ENCODE measurements at regions not wholly inside any gene's neighbourhood (a gene's known extent, or its start where the extent isn't known, plus 50 kb on each side); places are given as distances from the start of the nearest gene placed in this dataset.

DNA sequence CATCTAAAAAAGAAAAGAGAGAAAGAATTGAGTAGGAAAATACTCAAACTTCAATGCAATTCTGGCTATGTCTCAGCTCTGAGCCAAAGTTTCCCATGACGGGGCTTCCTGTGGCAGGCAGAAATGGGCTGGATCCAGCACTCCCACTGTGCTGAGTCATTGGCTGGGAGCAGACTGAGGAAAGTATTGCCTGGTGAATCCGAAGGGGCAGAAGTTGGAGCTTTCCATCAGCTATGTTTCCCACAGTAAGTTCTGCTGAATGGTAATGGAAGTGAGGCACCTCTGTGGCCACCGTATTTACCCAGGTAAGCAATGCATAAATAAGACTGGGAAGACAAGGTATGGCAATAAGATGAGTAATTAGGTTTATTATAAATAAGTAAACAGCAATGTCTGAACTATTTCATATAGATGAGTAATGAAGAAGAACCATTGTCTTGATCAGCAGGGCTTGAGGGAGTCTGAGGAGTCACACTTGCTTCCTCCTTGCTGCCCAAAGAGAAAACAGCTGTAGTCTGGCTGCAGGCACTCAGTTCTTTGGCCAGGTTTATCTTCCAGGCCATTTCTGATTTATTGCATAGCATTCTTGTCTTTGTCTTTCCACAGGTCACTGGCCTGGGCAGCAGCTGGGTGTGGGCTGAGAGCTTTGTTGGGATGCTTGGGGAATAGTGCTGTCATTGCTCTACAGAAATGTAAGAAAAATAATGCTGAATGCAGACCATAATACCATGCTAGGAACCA is 255.3 kb downstream of the DNAJB9 start:
- TF ChIP-seq TCF4 (CRISPR knock-in tag; IDR thresholded peaks at IDR 0.05; ENCODE audit: borderline replicate concordance) (no peak), CSDC2 (CRISPR knock-in tag; IDR thresholded peaks at IDR 0.05) (no peak)
- no peak for ATAC-seq

DNA sequence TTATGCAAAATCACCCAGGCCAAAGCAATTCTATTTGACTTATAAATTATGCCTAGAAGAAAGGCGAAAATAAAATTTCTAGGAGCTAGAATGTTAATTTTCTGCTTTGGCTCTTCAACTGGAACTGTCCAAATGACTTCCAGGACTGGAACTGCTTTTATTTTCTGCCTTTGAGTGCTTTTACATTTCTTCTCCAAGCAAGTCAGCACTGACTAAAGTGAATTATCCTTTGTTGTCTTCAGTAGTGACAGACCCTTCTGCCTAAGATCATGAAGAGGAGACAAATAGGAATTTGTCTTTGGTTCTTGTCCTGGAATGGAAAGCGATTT is 255.9 kb downstream of the DNAJB9 start:
- no peak for ATAC-seq
- no peak for TF ChIP-seq BACH2 (CRISPR knock-in tag; IDR thresholded peaks at IDR 0.05; ENCODE audit: borderline replicate concordance)
- TF ChIP-seq ZC3H10 (CRISPR knock-in tag; IDR thresholded peaks at IDR 0.05) = no peak
- no peak for TF ChIP-seq RARB (CRISPR knock-in tag; IDR thresholded peaks at IDR 0.05)
- no peak for TF ChIP-seq TOX (CRISPR knock-in tag; IDR thresholded peaks at IDR 0.05; ENCODE audit: borderline replicate concordance)
- no peak for TF ChIP-seq OSR1 (CRISPR knock-in tag; IDR thresholded peaks at IDR 0.05)
- TF ChIP-seq, protein P1, sequence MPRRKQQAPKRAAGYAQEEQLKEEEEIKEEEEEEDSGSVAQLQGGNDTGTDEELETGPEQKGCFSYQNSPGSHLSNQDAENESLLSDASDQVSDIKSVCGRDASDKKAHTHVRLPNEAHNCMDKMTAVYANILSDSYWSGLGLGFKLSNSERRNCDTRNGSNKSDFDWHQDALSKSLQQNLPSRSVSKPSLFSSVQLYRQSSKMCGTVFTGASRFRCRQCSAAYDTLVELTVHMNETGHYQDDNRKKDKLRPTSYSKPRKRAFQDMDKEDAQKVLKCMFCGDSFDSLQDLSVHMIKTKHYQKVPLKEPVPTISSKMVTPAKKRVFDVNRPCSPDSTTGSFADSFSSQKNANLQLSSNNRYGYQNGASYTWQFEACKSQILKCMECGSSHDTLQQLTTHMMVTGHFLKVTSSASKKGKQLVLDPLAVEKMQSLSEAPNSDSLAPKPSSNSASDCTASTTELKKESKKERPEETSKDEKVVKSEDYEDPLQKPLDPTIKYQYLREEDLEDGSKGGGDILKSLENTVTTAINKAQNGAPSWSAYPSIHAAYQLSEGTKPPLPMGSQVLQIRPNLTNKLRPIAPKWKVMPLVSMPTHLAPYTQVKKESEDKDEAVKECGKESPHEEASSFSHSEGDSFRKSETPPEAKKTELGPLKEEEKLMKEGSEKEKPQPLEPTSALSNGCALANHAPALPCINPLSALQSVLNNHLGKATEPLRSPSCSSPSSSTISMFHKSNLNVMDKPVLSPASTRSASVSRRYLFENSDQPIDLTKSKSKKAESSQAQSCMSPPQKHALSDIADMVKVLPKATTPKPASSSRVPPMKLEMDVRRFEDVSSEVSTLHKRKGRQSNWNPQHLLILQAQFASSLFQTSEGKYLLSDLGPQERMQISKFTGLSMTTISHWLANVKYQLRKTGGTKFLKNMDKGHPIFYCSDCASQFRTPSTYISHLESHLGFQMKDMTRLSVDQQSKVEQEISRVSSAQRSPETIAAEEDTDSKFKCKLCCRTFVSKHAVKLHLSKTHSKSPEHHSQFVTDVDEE (CRISPR knock-in tag; IDR thresholded peaks at IDR 0.05) = no peak
- no peak for TF ChIP-seq ZNF565 (CRISPR knock-in tag; conservative IDR thresholded peaks at IDR 0.05; ENCODE audit: low read depth)
- TF ChIP-seq GLIS3 (CRISPR knock-in tag; IDR thresholded peaks at IDR 0.05) = no peak
- no peak for TF ChIP-seq ZNF8 (CRISPR knock-in tag; IDR thresholded peaks at IDR 0.05)
- TF ChIP-seq CSDC2 (CRISPR knock-in tag; IDR thresholded peaks at IDR 0.05) = no peak
- no peak for TF ChIP-seq ESRRG (CRISPR knock-in tag; IDR thresholded peaks at IDR 0.05)
- TF ChIP-seq ZFP3 (CRISPR knock-in tag; IDR thresholded peaks at IDR 0.05) = no peak
- no peak for TF ChIP-seq ZNF70 (CRISPR knock-in tag; IDR thresholded peaks at IDR 0.05)
- no peak for TF ChIP-seq CSRNP3 (CRISPR knock-in tag; IDR thresholded peaks at IDR 0.05)
- TF ChIP-seq SNAI2 (CRISPR knock-in tag; IDR thresholded peaks at IDR 0.05) = no peak

- ATAC-seq = no peak
- TF ChIP-seq RARB (CRISPR knock-in tag; IDR thresholded peaks at IDR 0.05) (no peak), CSRNP3 (CRISPR knock-in tag; IDR thresholded peaks at IDR 0.05) (no peak), PPARA (CRISPR knock-in tag; IDR thresholded peaks at IDR 0.05; ENCODE audit: borderline replicate concordance) (no peak), ARNTL (CRISPR knock-in tag; IDR thresholded peaks at IDR 0.05; ENCODE audit: borderline replicate concordance, low read depth) (no peak), CSDC2 (CRISPR knock-in tag; IDR thresholded peaks at IDR 0.05) (no peak), ISL1 (CRISPR knock-in tag; IDR thresholded peaks at IDR 0.05) (no peak), ZC3H10 (CRISPR knock-in tag; IDR thresholded peaks at IDR 0.05) (no peak), GLIS3 (CRISPR knock-in tag; IDR thresholded peaks at IDR 0.05) (no peak), TOX (CRISPR knock-in tag; IDR thresholded peaks at IDR 0.05; ENCODE audit: borderline replicate concordance) (no peak), PATZ1 (CRISPR knock-in tag; IDR thresholded peaks at IDR 0.05; ENCODE audit: borderline replicate concordance) (no peak), ZFP3 (CRISPR knock-in tag; IDR thresholded peaks at IDR 0.05) (no peak), ESRRG (CRISPR knock-in tag; IDR thresholded peaks at IDR 0.05) (no peak), SNAI2 (CRISPR knock-in tag; IDR thresholded peaks at IDR 0.05) (no peak)
These were observed 266.6 kb downstream of the DNAJB9 start for GRCh38 chr7:108836256-108836655.

- no peak for ATAC-seq
- TF ChIP-seq ISL1 (CRISPR knock-in tag; IDR thresholded peaks at IDR 0.05) (no peak), OSR1 (CRISPR knock-in tag; IDR thresholded peaks at IDR 0.05) (no peak), ZNF70 (CRISPR knock-in tag; IDR thresholded peaks at IDR 0.05) (no peak), CSRNP3 (CRISPR knock-in tag; IDR thresholded peaks at IDR 0.05) (no peak), ESRRG (CRISPR knock-in tag; IDR thresholded peaks at IDR 0.05) (no peak), PPARA (CRISPR knock-in tag; IDR thresholded peaks at IDR 0.05; ENCODE audit: borderline replicate concordance) (no peak), ZNF8 (CRISPR knock-in tag; IDR thresholded peaks at IDR 0.05) (no peak), CSDC2 (CRISPR knock-in tag; IDR thresholded peaks at IDR 0.05) (no peak), ZC3H10 (CRISPR knock-in tag; IDR thresholded peaks at IDR 0.05) (no peak), BACH2 (CRISPR knock-in tag; IDR thresholded peaks at IDR 0.05; ENCODE audit: borderline replicate concordance) (no peak), ZFP3 (CRISPR knock-in tag; IDR thresholded peaks at IDR 0.05) (no peak)
- TF ChIP-seq, protein P1 (CRISPR knock-in tag; IDR thresholded peaks at IDR 0.05) = no peak
These were observed 268.5 kb downstream of the DNAJB9 start for GRCh38 chr7:108838198-108838597.

All from SK-N-SH treated with all-trans-retinoic acid at 6 μM for 48 hours (cell line).